Heart left ventricle (tissue), 13 donors: ENCODE measurements at regions not wholly inside any gene's neighbourhood (a gene's known extent, or its start where the extent isn't known, plus 50 kb on each side); places are given as distances from the start of the nearest gene placed in this dataset.

Source experiments
- POLR2A ChIP-seq, 2 donors: fragments of 450-650 bp; IDR thresholded peaks; one replicate each; pipeline ENCODE4 v1.6.1; 2017; ENCODE audit warnings: antibody characterized with exemption in 2 of 2, mild to moderate bottlenecking in 2 of 2, moderate library complexity in 2 of 2
- TF ChIP-seq, protein P1 (sequence below), 12 donors: fragments of 200-600 bp; sonication (generic) in 4 of 12; IDR thresholded peaks; one replicate each; pipeline versions ENCODE4 v1.5.0 to v1.8.0; 2018 to 2022; ENCODE audit warnings: antibody characterized with exemption in 12 of 12, mild to moderate bottlenecking in 5 of 12
- donor health status: ischemic (EF 13 %, LVEDD 7.1; RV severe dilation, severe dysfunction).
- donor health status: DM: no; HTN: yes; CAD: no.
- donor health status: DM: no; HTN: no; CAD: no.
- donor health status: ischemic (EF 25% LVEDD 6.9; RV normal size, moderate dysfunction).
- donor health status: ischemic (EF 25% LVEDD 5.7; RV mildly dilated, moderate dysfunction).
- donor health status: ischemic (EF 35%, LVEDD 5.7; RV mildly dilated, moderate dysfunction).
- donor health status: nonischemic (EF 11% LVEDD 7.7; RV severe dilation, severe dysfunction).
- donor health status: DM: yes; HTN: yes; CAD: no.
- donor health status: PGD.
- donor health status: ischemic (EF 29% LVEDD 5.4; RV normal size, mild dysfunction).
- donor health status: nonischemic (EF 23%, LVEDD 6.1; RV moderate dilation, normal function).

DNA sequence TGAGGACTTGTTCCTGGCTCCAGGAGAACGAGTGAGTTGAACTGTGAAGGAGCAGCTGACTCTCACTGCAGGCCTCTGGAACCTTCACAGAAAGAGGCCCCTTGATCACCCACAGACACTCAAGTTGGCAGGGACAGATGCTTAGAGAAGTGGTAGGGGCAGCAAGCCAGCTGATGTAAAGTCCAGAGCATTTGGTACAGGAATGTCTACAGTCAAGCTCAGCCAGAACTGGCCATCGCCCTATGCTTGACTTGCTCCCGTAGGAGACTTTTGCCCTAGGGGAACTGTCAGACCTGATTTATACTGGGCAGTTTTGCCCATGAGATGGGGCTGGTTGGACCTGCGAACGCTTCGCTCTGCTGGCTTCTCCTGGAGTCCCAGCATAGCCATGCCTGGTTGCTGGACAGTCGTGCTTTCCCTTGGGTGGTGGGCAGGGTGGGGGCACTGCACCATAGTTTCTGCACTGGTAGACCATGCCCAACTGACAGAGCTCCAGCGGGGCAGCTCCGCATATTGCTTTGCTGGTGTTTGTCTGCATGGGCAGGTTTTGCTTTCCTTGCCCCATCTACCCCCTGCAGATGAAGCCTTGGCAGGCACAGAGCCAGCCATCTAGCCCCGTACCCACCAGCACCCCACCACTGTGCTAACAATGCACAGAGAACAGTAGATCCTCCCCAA is 977.7 kb downstream of the JRKL start:
- TF ChIP-seq, protein P1, sequence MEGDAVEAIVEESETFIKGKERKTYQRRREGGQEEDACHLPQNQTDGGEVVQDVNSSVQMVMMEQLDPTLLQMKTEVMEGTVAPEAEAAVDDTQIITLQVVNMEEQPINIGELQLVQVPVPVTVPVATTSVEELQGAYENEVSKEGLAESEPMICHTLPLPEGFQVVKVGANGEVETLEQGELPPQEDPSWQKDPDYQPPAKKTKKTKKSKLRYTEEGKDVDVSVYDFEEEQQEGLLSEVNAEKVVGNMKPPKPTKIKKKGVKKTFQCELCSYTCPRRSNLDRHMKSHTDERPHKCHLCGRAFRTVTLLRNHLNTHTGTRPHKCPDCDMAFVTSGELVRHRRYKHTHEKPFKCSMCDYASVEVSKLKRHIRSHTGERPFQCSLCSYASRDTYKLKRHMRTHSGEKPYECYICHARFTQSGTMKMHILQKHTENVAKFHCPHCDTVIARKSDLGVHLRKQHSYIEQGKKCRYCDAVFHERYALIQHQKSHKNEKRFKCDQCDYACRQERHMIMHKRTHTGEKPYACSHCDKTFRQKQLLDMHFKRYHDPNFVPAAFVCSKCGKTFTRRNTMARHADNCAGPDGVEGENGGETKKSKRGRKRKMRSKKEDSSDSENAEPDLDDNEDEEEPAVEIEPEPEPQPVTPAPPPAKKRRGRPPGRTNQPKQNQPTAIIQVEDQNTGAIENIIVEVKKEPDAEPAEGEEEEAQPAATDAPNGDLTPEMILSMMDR (IDR thresholded peaks at IDR 0.05): no peak
- no peak for TF ChIP-seq POLR2A (IDR thresholded peaks at IDR 0.05)
